ENCODE measurements at regions not wholly inside any gene's neighbourhood (a gene's known extent, or its start where the extent isn't known, plus 50 kb on each side); places are given as distances from the start of the nearest gene placed in this dataset.

GRCh38 chr10:113340282-113340681 is 212.6 kb upstream of the HABP2 start:
- H3K4me1 ChIP-seq (ENCODE audit: control insufficient read depth in 1 of 2, insufficient read depth in 2 of 2, low read length in 2 of 2), result no peaks in the 10 kb centered on the region
- H3K9me2 ChIP-seq (ENCODE audit: insufficient read depth), result no peaks in the 10 kb centered on the region
- CTCF ChIA-PET, result interaction anchor here (1.4 kb wide), 1 partner anchor 45 kb away, joined by 3 read pairs; no protein-coding TSS in a partner anchor
- H3K4me3 ChIP-seq (replicated peaks in 1 of 2; ENCODE audit: low read depth in 1 of 2, low read length in 2 of 2), result no peak overlapping the region
- no peak overlapping the region for H3K9ac ChIP-seq (ENCODE audit: low read length)
- POLR2A ChIA-PET, result no interaction called here
- H4K20me1 ChIP-seq (ENCODE audit: insufficient read depth), result no peaks in the 10 kb centered on the region
- no peak overlapping the region for H2AFZ ChIP-seq (ENCODE audit: low read depth, low read length, poor library complexity, severe bottlenecking)
- intact Hi-C loops (cut with micrococcal nuclease), result no loop called here
- no peak for ATAC-seq
- TF ChIP-seq RAD21 (IDR thresholded peaks at IDR 0.05; ENCODE audit: low read depth), result no peak
- TF ChIP-seq CEBPB (IDR thresholded peaks at IDR 0.05; ENCODE audit: low read depth), result no peak
- TF ChIP-seq SP1 (IDR thresholded peaks at IDR 0.05; ENCODE audit: low read depth), result no peak
- TF ChIP-seq MAX (IDR thresholded peaks at IDR 0.05), result no peak
- no peak for TF ChIP-seq ZFX (IDR thresholded peaks at IDR 0.05)
- H3K9me3 ChIP-seq (ENCODE audit: control insufficient read depth in 1 of 2, insufficient read depth in 1 of 2, low read depth in 1 of 2, low read length in 2 of 2), result no peaks in the 10 kb centered on the region
- H3K36me3 ChIP-seq (ENCODE audit: control insufficient read depth in 1 of 2, insufficient read depth in 2 of 2, low read length in 2 of 2), result no peaks in the 10 kb centered on the region
- BruUV-seq (replicated peaks), result no TSS peak
- H3K79me2 ChIP-seq (ENCODE audit: insufficient read depth, low read length), result no peaks in the 10 kb centered on the region
- DNase-seq (ENCODE audit: low read depth, low spot score), result no peak
- RAD21 ChIA-PET (ENCODE audit: low non-redundant PET in 1 of 2, low total read pairs in 2 of 2, uncharacterized antibody in 2 of 2, unreplicated experiment in 2 of 2), result no interaction called here
- no peak overlapping the region for H3K27ac ChIP-seq (ENCODE audit: low read depth, low read length)
- H3K4me2 ChIP-seq (ENCODE audit: low read length), result no peak overlapping the region
- 0 out of 2 replicates have a peak, but pooled peaks cover 8% of the 10 kb centered on the region for H3K27me3 ChIP-seq (ENCODE audit: insufficient read depth, low read length)

GRCh38 chr10:113341138-113341537 is 211.7 kb upstream of the HABP2 start:
- RAD21 ChIA-PET (ENCODE audit: low non-redundant PET in 1 of 2, low total read pairs in 2 of 2, uncharacterized antibody in 2 of 2, unreplicated experiment in 2 of 2), result no interaction called here
- no peak for TF ChIP-seq CEBPB (IDR thresholded peaks at IDR 0.05; ENCODE audit: low read depth)
- TF ChIP-seq FOSL1 (IDR thresholded peaks at IDR 0.05; ENCODE audit: low read depth), result no peak
- TF ChIP-seq POLR2A (IDR thresholded peaks at IDR 0.05; ENCODE audit: borderline replicate concordance, extremely low read depth, insufficient read depth, insufficient read length), result no peak
- no peak for TF ChIP-seq CTCF (IDR thresholded peaks at IDR 0.05 in 2 of 3, conservative IDR thresholded peaks at IDR 0.05 in 1 of 3; ENCODE audit: borderline replicate concordance in 1 of 3, insufficient read depth in 1 of 3, low read depth in 2 of 3, low read length in 2 of 3)
- no peak for TF ChIP-seq JUND (IDR thresholded peaks at IDR 0.05)
- no peak for TF ChIP-seq REST (IDR thresholded peaks at IDR 0.05; ENCODE audit: low read depth)
- TF ChIP-seq SP1 (IDR thresholded peaks at IDR 0.05; ENCODE audit: low read depth), result no peak
- no peak for TF ChIP-seq EGR1 (IDR thresholded peaks at IDR 0.05; ENCODE audit: low read depth)
- TF ChIP-seq EZH2 (IDR thresholded peaks at IDR 0.05), result no peak
- TF ChIP-seq MAX (IDR thresholded peaks at IDR 0.05), result no peak
- no peak for TF ChIP-seq ZNF274 (IDR thresholded peaks at IDR 0.05; ENCODE audit: low read depth, low read length)
- POLR2A ChIA-PET, result no interaction called here
- CTCF ChIA-PET, result no interaction called here
- intact Hi-C loops (cut with micrococcal nuclease), result no loop called here
- no peak for DNase-seq (ENCODE audit: low read depth, low spot score)
- BruUV-seq (replicated peaks), result no TSS peak
- H3K4me1 ChIP-seq (ENCODE audit: control insufficient read depth in 1 of 2, insufficient read depth in 2 of 2, low read length in 2 of 2), result no peaks in the 10 kb centered on the region
- H3K9ac ChIP-seq (ENCODE audit: low read length), result no peak overlapping the region
- no peaks in the 10 kb centered on the region for H3K79me2 ChIP-seq (ENCODE audit: insufficient read depth, low read length)
- H3K4me3 ChIP-seq (replicated peaks in 1 of 2; ENCODE audit: low read depth in 1 of 2, low read length in 2 of 2), result no peak overlapping the region
- H2AFZ ChIP-seq (ENCODE audit: low read depth, low read length, poor library complexity, severe bottlenecking), result no peak overlapping the region
- ATAC-seq, result no peak
- no peak overlapping the region for H3K27ac ChIP-seq (ENCODE audit: low read depth, low read length)
- H3K9me2 ChIP-seq (ENCODE audit: insufficient read depth), result no peaks in the 10 kb centered on the region
- H4K20me1 ChIP-seq (ENCODE audit: insufficient read depth), result no peaks in the 10 kb centered on the region
- H3K9me3 ChIP-seq (ENCODE audit: control insufficient read depth in 1 of 2, insufficient read depth in 1 of 2, low read depth in 1 of 2, low read length in 2 of 2), result no peaks in the 10 kb centered on the region
- H3K4me2 ChIP-seq (ENCODE audit: low read length), result no peak overlapping the region
- H3K36me3 ChIP-seq (ENCODE audit: control insufficient read depth in 1 of 2, insufficient read depth in 2 of 2, low read length in 2 of 2), result no peaks in the 10 kb centered on the region
- H3K27me3 ChIP-seq (ENCODE audit: insufficient read depth, low read length), result 0 out of 2 replicates have a peak, but pooled peaks cover 8% of the 10 kb centered on the region
